SK-N-SH (cell line): ENCODE measurements at regions not wholly inside any gene's neighbourhood (a gene's known extent, or its start where the extent isn't known, plus 50 kb on each side); places are given as distances from the start of the nearest gene placed in this dataset.

Experiments
- CTCF ChIA-PET: fragments of 300-600, 350-600 bp; formaldehyde crosslinking; extraction: SDS; loops from one replicate; lab custom pipeline; 2021; lab: Yijun Ruan, JAX
- POLR2A ChIA-PET: fragments of 350-600 bp; sonication (Branson Sonifier 250); formaldehyde crosslinking; extraction: SDS; loops from one replicate; lab custom pipeline; 2020; ENCODE audit warnings: antibody characterized with exemption, inconsistent platforms; lab: Yijun Ruan, JAX
- DNase-seq: peaks from one replicate; pipeline ENCODE4 v3.0.0; 2012
- H2AFZ ChIP-seq: fragments of 200-600 bp; sonication (generic); 2 replicates; pipeline ENCODE4 v1.8.1; 2016; ENCODE audit warnings: antibody characterized with exemption, mild to moderate bottlenecking, low read depth
- H3F3A ChIP-seq: fragments of 200-600 bp; sonication (generic); replicated peaks from 2 replicates; pipeline ENCODE3; 2016; ENCODE audit warnings: antibody characterized with exemption, mild to moderate bottlenecking; ENCODE audit not compliant: insufficient read depth
- H3K27ac ChIP-seq, 2 experiments: fragments of 200-500 bp in 1 of 2; fragments of 200-600 bp in 1 of 2; sonication (Bioruptor generic) in 1 of 2; sonication (generic), shearing (Covaris generic) in 1 of 2; 2 replicates each; pipeline versions ENCODE4 v1.5.1 to v1.6.1; 2014 to 2016; ENCODE audit warnings: low read depth in 2 of 2, inconsistent platforms in 1 of 2, low read length in 1 of 2, mild to moderate bottlenecking in 1 of 2, mixed read lengths in 1 of 2
- H3K27me3 ChIP-seq: fragments of 200-600 bp; sonication (generic), shearing (Covaris generic); 2 replicates; pipeline ENCODE4 v1.6.1; 2016; ENCODE audit warnings: mixed run types; ENCODE audit not compliant: insufficient read depth
- H3K36me3 ChIP-seq, 2 experiments: fragments of 200-500 bp in 1 of 2; fragments of 200-600 bp in 1 of 2; sonication (Bioruptor generic) in 1 of 2; sonication (generic) in 1 of 2; replicated peaks in 1 of 2; 2 replicates each; pipeline versions ENCODE3 to v1.5.1; 2014 to 2016; ENCODE audit warnings: low read length in 1 of 2, mild to moderate bottlenecking in 1 of 2; ENCODE audit not compliant: insufficient read depth in 2 of 2, control insufficient read depth in 1 of 2
- H3K4me1 ChIP-seq, 2 experiments: fragments of 200-500 bp in 1 of 2; fragments of 200-600 bp in 1 of 2; sonication (Bioruptor generic) in 1 of 2; sonication (generic), shearing (Covaris generic) in 1 of 2; 2 replicates each; pipeline versions ENCODE4 v1.5.1 to v1.6.1; 2014 to 2016; ENCODE audit warnings: low read depth in 1 of 2, low read length in 1 of 2, mixed run types in 1 of 2; ENCODE audit not compliant: insufficient read depth in 2 of 2, control insufficient read depth in 1 of 2
- H3K4me2 ChIP-seq: fragments of 200-600 bp; sonication (generic), shearing (Covaris generic); 2 replicates; pipeline ENCODE4 v1.6.1; 2017; ENCODE audit warnings: mixed run types
- H3K4me3 ChIP-seq, 2 experiments: fragments of 200-500 bp in 1 of 2; fragments of 200-600 bp in 1 of 2; sonication (Bioruptor generic) in 1 of 2; sonication (generic), shearing (Covaris generic) in 1 of 2; 2 replicates each; pipeline versions ENCODE4 v1.5.1 to v1.8.1; 2014 to 2016; ENCODE audit warnings: low read depth in 2 of 2, inconsistent platforms in 1 of 2, low read length in 1 of 2, mild to moderate bottlenecking in 1 of 2, mixed read lengths in 1 of 2, moderate library complexity in 1 of 2
- H3K79me2 ChIP-seq: fragments of 200-600 bp; sonication (generic); 2 replicates; pipeline ENCODE4 v1.8.1; 2017; ENCODE audit warnings: mild to moderate bottlenecking; ENCODE audit not compliant: insufficient read depth
- H3K9ac ChIP-seq: fragments of 200-600 bp; sonication (generic); 2 replicates; pipeline ENCODE4 v1.6.1; 2017; ENCODE audit warnings: mixed run types
- H3K9me2 ChIP-seq: fragments of 200-600 bp; sonication (generic); 2 replicates; pipeline ENCODE4 v1.6.1; 2017; ENCODE audit warnings: mixed run types
- H3K9me3 ChIP-seq: fragments of 200-600 bp; sonication (generic); 2 replicates; pipeline ENCODE4 v1.6.1; 2017; ENCODE audit warnings: mixed run types, mild to moderate bottlenecking, moderate library complexity
- H4K20me1 ChIP-seq: fragments of 200-600 bp; sonication (generic); 2 replicates; pipeline ENCODE4 v1.6.1; 2017; ENCODE audit warnings: mild to moderate bottlenecking, mixed run types; ENCODE audit not compliant: insufficient read depth
- CHD2 ChIP-seq: fragments of 150-350 bp; IDR thresholded peaks from 2 replicates; pipeline ENCODE4 v1.6.1; 2018; ENCODE audit warnings: low read length; ENCODE audit not compliant: partially characterized antibody
- FOSL2 ChIP-seq: IDR thresholded peaks from 2 replicates; pipeline ENCODE4 v1.4.0; 2012; ENCODE audit warnings: low read depth, mild to moderate bottlenecking, moderate library complexity, borderline replicate concordance
- FOXJ3 ChIP-seq: sonication (generic); formaldehyde crosslinking; IDR thresholded peaks from 2 replicates; pipeline ENCODE4 v1.5.1; 2020; ENCODE audit warnings: mild to moderate bottlenecking, missing genetic modification reagents
- FOXM1 ChIP-seq: IDR thresholded peaks from 2 replicates; pipeline ENCODE4 v1.4.0; 2012; ENCODE audit warnings: low read depth, mild to moderate bottlenecking
- MXI1 ChIP-seq: IDR thresholded peaks from 2 replicates; pipeline ENCODE4 v1.6.1; 2012; ENCODE audit warnings: mild to moderate bottlenecking, low read depth, low read length, improper control_type of control experiment
- NRF1 ChIP-seq: IDR thresholded peaks from 2 replicates; pipeline ENCODE4 v1.6.1; 2012; ENCODE audit warnings: low read depth, mild to moderate bottlenecking, low read length
- POLR2AphosphoS5 ChIP-seq: IDR thresholded peaks from 2 replicates; pipeline ENCODE4 v1.6.1; 2012; ENCODE audit warnings: low read depth, low read length
- REST ChIP-seq: IDR thresholded peaks from 2 replicates; pipeline ENCODE4 v1.6.1; 2012; ENCODE audit warnings: mild to moderate bottlenecking, low read depth, low read length, moderate library complexity
- RFX5 ChIP-seq: IDR thresholded peaks from 2 replicates; pipeline ENCODE4 v1.6.1; 2012; ENCODE audit warnings: mild to moderate bottlenecking, improper control_type of control experiment, low read length
- SMC3 ChIP-seq: IDR thresholded peaks from 2 replicates; pipeline ENCODE4 v1.6.1; 2012; ENCODE audit warnings: low read depth, low read length, improper control_type of control experiment
- TAF1 ChIP-seq: IDR thresholded peaks from 2 replicates; pipeline ENCODE4 v1.6.1; 2012; ENCODE audit warnings: low read depth, mild to moderate bottlenecking, low read length, moderate library complexity, borderline replicate concordance
- WGBS: methylation state at CpG from one replicate; pipeline ENCODE4 v1.1.6; 2017; ENCODE audit warnings: low lambda C conversion rate; 5-methylcytosine and 5-hydroxymethylcytosine counted together
- TF ChIP-seq, protein P1 (sequence below): IDR thresholded peaks from 2 replicates; pipeline ENCODE4 v1.4.0; 2012; ENCODE audit warnings: low read depth, borderline replicate concordance
- TF ChIP-seq, protein P2 (sequence below): fragments of 150-350 bp; IDR thresholded peaks from 2 replicates; pipeline ENCODE4 v1.6.1; 2017; ENCODE audit warnings: antibody characterized with exemption, low read length, low read depth, borderline replicate concordance

GRCh38 chr21:34302521-34302920 lies 61.3 kb upstream of the KCNE2 start:
- Histone ChIP-seq H3K4me1 (peaks cover 0 to 10% of the 10 kb centered on the region in 2 experiments; a peak in 2 of 4 replicates), H2AFZ (no peak overlapping the region), H3K79me2 (no peaks in the 10 kb centered on the region), H3F3A (no peaks in the 10 kb centered on the region), H3K4me3 (no peak overlapping the region), H3K9me3 (no peaks in the 10 kb centered on the region), H3K4me2 (no peak overlapping the region), H4K20me1 (no peaks in the 10 kb centered on the region), H3K27me3 (no peaks in the 10 kb centered on the region; the same call in 1 of the 2 replicates), H3K9me2 (no peaks in the 10 kb centered on the region), H3K9ac (no peak overlapping the region), H3K27ac (no peak overlapping the region), H3K36me3 (no peaks in the 10 kb centered on the region)
- POLR2A ChIA-PET = no interaction called here
- 39% methylated on average over 6 of the region's 6 CpGs for WGBS
- TF ChIP-seq FOXJ3 (no peak), CHD2 (no peak), TAF1 (no peak), MXI1 (no peak), RFX5 (no peak), NRF1 (no peak), POLR2AphosphoS5 (no peak), FOSL2 (no peak), SMC3 (no peak), REST (no peak), FOXM1 (no peak)
- TF ChIP-seq, protein P1, sequence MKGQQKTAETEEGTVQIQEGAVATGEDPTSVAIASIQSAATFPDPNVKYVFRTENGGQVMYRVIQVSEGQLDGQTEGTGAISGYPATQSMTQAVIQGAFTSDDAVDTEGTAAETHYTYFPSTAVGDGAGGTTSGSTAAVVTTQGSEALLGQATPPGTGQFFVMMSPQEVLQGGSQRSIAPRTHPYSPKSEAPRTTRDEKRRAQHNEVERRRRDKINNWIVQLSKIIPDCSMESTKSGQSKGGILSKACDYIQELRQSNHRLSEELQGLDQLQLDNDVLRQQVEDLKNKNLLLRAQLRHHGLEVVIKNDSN = no peak
- TF ChIP-seq, protein P2, sequence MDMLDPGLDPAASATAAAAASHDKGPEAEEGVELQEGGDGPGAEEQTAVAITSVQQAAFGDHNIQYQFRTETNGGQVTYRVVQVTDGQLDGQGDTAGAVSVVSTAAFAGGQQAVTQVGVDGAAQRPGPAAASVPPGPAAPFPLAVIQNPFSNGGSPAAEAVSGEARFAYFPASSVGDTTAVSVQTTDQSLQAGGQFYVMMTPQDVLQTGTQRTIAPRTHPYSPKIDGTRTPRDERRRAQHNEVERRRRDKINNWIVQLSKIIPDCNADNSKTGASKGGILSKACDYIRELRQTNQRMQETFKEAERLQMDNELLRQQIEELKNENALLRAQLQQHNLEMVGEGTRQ = no peak
- DNase-seq = no peak
- CTCF ChIA-PET = no interaction called here
